Right lobe of liver (tissue), 4 donors: ENCODE measurements at regions not wholly inside any gene's neighbourhood (a gene's known extent, or its start where the extent isn't known, plus 50 kb on each side); places are given as distances from the start of the nearest gene placed in this dataset.

ENCODE experiments used
- POLR2A ChIP-seq: fragments of 450-650 bp; IDR thresholded peaks from one replicate; pipeline ENCODE4 v1.6.1; 2017; ENCODE audit warnings: antibody characterized with exemption, mild to moderate bottlenecking
- TF ChIP-seq, protein P1 (sequence below), 4 donors: fragments of 200-600 bp in 3 of 4; fragments of 450-650 bp in 1 of 4; IDR thresholded peaks; one replicate each; pipeline versions ENCODE4 v1.5.1 to v1.8.0; 2016 to 2022; ENCODE audit warnings: antibody characterized with exemption in 4 of 4, mild to moderate bottlenecking in 2 of 4
- donor health status: DM: no; HTN: no; CAD: no.
- donor health status: DM: no; HTN: no; CAD: no.
- donor health status: DM: no; HTN: yes; CAD: no.

DNA sequence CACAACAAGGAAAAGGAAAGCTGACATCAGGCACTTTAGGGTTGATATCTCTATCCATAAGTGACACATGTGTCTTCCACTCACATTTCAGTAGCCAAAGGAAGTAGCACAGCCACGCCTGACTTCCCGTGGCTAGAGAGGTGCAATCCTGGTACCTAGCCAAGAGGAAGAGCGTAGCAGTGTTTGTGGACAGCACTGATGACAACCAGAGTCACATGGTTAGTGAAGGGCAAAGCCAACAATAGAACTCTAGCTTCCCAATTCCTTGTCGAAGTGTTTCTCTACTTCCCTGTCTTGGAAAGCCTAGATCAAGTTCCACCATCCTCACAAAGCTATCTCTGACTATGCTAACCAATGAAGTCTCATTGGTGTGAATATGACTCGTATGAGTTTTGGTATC, 189.2 kb downstream of the RSL24D1 start:
- no peak for TF ChIP-seq POLR2A
- TF ChIP-seq, protein P1, sequence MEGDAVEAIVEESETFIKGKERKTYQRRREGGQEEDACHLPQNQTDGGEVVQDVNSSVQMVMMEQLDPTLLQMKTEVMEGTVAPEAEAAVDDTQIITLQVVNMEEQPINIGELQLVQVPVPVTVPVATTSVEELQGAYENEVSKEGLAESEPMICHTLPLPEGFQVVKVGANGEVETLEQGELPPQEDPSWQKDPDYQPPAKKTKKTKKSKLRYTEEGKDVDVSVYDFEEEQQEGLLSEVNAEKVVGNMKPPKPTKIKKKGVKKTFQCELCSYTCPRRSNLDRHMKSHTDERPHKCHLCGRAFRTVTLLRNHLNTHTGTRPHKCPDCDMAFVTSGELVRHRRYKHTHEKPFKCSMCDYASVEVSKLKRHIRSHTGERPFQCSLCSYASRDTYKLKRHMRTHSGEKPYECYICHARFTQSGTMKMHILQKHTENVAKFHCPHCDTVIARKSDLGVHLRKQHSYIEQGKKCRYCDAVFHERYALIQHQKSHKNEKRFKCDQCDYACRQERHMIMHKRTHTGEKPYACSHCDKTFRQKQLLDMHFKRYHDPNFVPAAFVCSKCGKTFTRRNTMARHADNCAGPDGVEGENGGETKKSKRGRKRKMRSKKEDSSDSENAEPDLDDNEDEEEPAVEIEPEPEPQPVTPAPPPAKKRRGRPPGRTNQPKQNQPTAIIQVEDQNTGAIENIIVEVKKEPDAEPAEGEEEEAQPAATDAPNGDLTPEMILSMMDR (IDR thresholded peaks at IDR 0.05) = no peak
